ENCODE measurements at regions not wholly inside any gene's neighbourhood (a gene's known extent, or its start where the extent isn't known, plus 50 kb on each side); places are given as distances from the start of the nearest gene placed in this dataset.

GRCh38 chr15:69577397-69577796 lies 124.8 kb downstream of the RPLP1 start:
- no peak overlapping the region for H3K4me3 ChIP-seq (ENCODE audit: low read depth in 2 of 2, low read length in 2 of 2)
- peaks cover 24% of the 10 kb centered on the region for H3K4me1 ChIP-seq (ENCODE audit: control insufficient read depth, insufficient read depth, low read length)
- H3K27me3 ChIP-seq (ENCODE audit: control insufficient read depth, insufficient read depth, low read length) = no peaks in the 10 kb centered on the region
- intact Hi-C loops (cut with micrococcal nuclease; ENCODE audit: unreplicated experiment) (loop anchor here (10.0 kb wide), 1 partner anchor 517 kb away; the partner anchor contains the start of gene TLE3), in situ Hi-C loops (cut with HindIII; ENCODE audit: low pct_unique_long_range_greater_than_20kb, low sequenced_read_pairs) (no loop called here)
- ChIA-PET POLR2A (interaction anchor here (0.8 kb wide), 1 partner anchor 8 kb away, joined by 3 read pairs; no protein-coding TSS in a partner anchor), CTCF (no interaction called here)
- H3K27ac ChIP-seq (ENCODE audit: low read length) = peak overlapping the region; percentile 0; the same call in 1 of the 2 replicates
- no TSS peak for BruUV-seq (replicated peaks)
- no peak for DNase-seq (ENCODE audit: low read depth, low spot score)
- H3K9me3 ChIP-seq (ENCODE audit: control insufficient read depth, insufficient read depth, low read depth, low read length) = no peaks in the 10 kb centered on the region
- no peaks in the 10 kb centered on the region for H3K36me3 ChIP-seq (ENCODE audit: control insufficient read depth, insufficient read depth, low read length)
- no peak for ATAC-seq
- no peak for TF ChIP-seq SIN3A (IDR thresholded peaks at IDR 0.05; ENCODE audit: borderline replicate concordance, insufficient read depth, low read depth, low read length)
- TF ChIP-seq TCF7L2 (IDR thresholded peaks at IDR 0.05; ENCODE audit: low read depth, low read length) = no peak
- no peak for TF ChIP-seq POLR2AphosphoS5 (IDR thresholded peaks at IDR 0.05; ENCODE audit: low read depth, low read length)
- no peak for TF ChIP-seq CTCF (IDR thresholded peaks at IDR 0.05)
- no peak for TF ChIP-seq REST (IDR thresholded peaks at IDR 0.05; ENCODE audit: insufficient read depth in 1 of 2, low read depth in 2 of 2, low read length in 1 of 2)

GRCh38 chr15:69578252-69578651 lies 125.6 kb downstream of the RPLP1 start:
- intact Hi-C loops (cut with micrococcal nuclease; ENCODE audit: unreplicated experiment) (loop anchor here (10.0 kb wide), 1 partner anchor 517 kb away; the partner anchor contains the start of gene TLE3), in situ Hi-C loops (cut with HindIII; ENCODE audit: low pct_unique_long_range_greater_than_20kb, low sequenced_read_pairs) (no loop called here)
- ATAC-seq = no peak
- no peak for DNase-seq (ENCODE audit: low read depth, low spot score)
- CTCF ChIA-PET = no interaction called here
- Histone ChIP-seq H3K27me3 (ENCODE audit: control insufficient read depth, insufficient read depth, low read length) (no peaks in the 10 kb centered on the region), H3K27ac (ENCODE audit: low read length) (peak overlapping the region; percentile 3; the same call in 1 of the 2 replicates), H3K36me3 (ENCODE audit: control insufficient read depth, insufficient read depth, low read length) (no peaks in the 10 kb centered on the region), H3K4me1 (ENCODE audit: control insufficient read depth, insufficient read depth, low read length) (peaks cover 24% of the 10 kb centered on the region), H3K4me3 (ENCODE audit: low read depth in 2 of 2, low read length in 2 of 2) (no peak overlapping the region), H3K9me3 (ENCODE audit: control insufficient read depth, insufficient read depth, low read depth, low read length) (no peaks in the 10 kb centered on the region)
- no TSS peak for BruUV-seq (replicated peaks)
- POLR2A ChIA-PET = no interaction called here
- TF ChIP-seq TCF7L2 (IDR thresholded peaks at IDR 0.05; ENCODE audit: low read depth, low read length) (no peak), POLR2AphosphoS5 (IDR thresholded peaks at IDR 0.05; ENCODE audit: low read depth, low read length) (no peak), REST (IDR thresholded peaks at IDR 0.05; ENCODE audit: insufficient read depth in 1 of 2, low read depth in 2 of 2, low read length in 1 of 2) (no peak), SIN3A (IDR thresholded peaks at IDR 0.05; ENCODE audit: borderline replicate concordance, insufficient read depth, low read depth, low read length) (no peak), CTCF (IDR thresholded peaks at IDR 0.05) (no peak)
